Activated CD4-positive, alpha-beta T cell treated with anti-CD3 and anti-CD28 coated beads, Interleukin-2, amount 50 U/mL, for 48 hours (primary cell): ENCODE measurements at regions not wholly inside any gene's neighbourhood (a gene's known extent, or its start where the extent isn't known, plus 50 kb on each side); places are given as distances from the start of the nearest gene placed in this dataset.

Experiments used
- DNase-seq, 2 experiments: peaks; one replicate each; pipeline ENCODE4 v3.0.0-alpha.2; 2020

DNA sequence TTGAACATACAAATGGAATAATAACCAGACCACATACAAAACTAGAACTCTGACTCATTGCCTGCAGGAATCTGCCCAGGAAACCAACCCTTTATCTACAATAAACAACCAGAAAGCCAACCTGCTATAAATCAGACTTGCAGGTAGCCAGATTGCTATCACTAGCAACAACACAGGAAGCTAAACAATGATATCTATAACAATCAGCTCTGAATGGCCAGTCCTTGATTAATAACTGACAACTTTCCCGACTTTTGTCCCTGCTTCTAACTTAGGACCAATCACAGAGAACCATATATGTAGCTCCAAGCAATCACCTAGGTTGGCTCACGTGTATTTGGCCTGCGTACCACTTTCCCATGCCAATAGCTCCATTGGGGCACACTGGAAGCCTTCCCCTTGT lies 470.8 kb downstream of the RIT2 start:
- DNase-seq: no peak

DNA sequence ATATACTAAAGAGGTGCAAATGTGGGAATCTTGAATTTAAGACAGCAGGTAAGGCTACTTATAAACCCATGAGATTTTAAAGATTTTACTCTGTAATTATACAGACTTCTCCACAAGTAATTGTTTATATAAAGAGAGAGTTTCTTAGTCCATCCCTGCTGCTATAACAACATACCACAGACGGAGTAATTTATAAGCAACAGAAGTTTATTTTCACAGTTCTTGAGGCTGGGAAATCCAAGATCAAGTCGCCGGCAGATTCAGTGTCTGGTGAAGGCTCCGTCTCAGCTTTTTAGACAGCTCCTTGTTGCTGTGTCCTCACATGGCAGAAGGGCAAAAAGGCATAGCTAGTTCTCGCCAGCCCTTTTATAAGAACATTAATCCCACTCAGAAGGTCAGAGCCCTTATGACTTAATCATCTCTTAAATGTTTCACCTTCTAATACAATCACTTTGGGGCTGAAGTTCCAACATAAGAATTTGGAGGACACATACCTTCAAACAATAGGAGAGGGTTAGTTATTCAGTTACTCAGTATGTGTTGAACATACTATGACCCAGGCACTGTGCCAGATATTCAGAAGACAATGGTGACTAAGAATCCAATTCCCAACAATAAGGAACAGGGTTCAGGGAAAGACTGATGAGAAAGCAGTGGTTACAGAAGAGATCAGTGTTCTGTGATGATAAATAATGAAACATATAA lies 466.0 kb downstream of the RIT2 start:
- DNase-seq: no peak

DNA sequence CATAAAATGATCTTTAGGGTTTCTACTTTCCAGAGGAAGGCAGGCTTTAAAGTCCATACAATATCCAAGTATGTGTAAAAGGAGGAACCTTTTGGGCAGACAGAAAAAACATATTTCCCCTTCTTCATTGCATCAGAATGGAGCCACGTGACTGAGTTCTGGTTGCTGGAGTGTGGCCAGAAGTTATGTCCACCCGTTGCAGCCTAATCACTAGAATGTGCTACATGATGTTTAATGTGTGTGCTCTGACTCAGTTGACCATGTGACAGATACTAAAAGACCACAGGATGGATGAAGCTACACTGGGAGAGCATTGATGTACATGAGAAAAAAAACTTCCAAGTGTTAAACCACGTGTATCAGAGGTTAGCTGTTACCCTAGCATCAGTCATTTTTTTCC lies 460.9 kb downstream of the RIT2 start:
- DNase-seq: no peak

DNA sequence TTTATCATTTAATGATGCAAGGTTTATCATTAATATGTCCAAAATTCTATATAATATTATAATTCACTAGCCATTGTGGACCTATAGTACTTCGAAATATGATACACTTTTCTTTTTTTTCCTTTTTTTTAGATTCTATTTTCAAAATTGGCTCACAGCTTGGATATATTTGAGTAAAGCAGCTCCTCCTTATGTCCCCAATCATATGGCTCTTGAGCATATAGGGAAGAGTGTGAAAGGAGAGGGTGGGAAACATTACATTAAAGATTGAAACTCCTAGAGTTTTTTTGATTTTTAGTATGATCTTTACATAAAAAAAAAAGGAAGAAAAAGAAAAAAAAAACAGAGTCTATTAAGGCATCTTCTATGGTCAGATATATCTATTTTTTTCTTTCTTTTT lies 457.9 kb downstream of the RIT2 start:
- DNase-seq: no peak

DNA sequence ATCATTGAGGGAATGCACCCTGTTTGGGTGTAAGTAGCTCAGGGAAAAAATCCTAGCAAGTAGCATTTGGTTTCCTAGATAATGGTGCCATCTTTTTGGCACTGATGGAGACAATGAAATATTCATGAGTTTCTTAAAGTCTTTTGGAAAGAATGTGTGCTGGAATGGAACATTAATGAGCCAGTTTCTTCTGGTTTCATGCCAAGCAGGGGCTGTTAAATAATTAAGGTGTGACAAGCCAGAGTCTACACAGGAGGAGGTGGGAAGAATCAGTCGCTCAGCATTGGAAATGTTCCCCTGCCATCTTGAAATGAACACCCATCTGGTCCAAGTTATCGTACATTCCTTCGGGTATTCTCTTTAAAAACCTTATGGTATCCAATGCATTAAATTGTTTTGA lies 457.3 kb downstream of the RIT2 start:
- no peak for DNase-seq

DNA sequence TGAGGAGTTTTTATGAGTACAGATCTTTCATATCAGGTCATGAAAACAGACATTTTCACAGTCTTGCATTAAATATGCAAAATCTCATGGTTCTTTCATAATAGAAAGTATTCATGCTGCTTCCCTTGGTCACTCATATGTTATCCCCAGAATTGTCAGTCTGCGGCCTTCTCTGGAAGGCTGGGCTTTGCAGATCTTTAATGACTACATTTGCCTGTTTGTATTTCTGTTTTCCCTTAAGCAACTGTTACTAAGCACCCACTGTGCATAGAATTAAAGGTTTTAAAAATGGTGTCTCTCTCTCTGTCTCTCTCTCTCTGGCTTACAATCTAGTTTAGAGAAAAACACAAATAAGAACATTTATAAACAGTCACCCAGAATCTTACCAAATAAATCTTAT lies 456.3 kb downstream of the RIT2 start:
- no peak for DNase-seq

DNA sequence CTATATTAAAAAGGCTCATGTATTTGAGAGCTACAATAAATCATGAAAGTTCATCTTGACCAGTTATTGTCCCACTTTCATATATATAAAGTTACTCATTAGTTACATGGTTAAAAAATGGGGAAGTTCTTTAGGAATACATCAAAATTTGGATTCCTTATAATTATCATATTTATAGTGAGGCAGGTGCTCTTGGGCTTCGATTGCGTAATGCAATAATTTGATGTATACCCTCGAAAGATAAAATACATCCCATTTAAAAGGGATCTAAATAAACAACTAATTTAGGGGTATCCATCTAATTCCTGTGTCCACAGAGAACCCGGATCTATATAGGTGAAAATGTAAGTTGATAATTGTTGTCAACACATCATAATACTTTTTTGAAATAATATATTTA lies 444.6 kb downstream of the RIT2 start:
- no peak for DNase-seq

DNA sequence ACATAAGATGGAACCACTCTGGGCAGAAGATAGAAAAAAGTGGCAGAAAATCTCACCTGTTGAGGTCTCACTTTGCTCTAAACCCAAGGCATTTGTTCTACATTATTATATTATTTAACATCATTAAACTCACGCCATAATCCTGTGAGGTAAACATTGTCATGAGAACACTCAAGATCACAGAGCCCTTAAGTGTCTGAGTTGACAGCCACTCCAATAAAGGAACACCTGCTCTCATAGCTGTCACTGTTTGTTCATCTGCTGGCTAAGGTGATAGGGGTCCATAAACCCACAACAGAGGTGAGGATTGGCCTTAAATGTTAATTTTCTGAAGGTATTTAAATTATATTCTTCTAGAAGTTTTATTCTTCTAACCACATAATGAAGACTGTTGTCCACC lies 439.7 kb downstream of the RIT2 start:
- DNase-seq: no peak

DNA sequence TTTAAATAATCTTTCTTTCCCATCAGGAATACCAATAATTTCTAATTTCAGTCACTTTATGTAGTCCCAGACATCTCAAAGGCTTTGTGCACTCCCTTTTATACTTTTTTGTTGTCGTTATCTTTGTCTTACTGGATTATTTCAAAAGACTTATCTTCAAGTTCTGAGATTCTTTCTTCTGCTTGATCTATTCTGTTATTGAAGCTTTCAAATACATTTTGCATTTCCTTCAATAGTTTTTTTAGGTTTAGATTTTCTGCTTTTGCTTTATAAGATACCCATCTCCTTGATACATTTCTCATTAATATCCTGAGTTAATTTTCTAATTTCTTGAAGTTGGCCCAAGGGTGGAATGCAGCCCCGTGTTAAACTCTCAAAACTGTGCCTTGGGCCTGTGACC lies 432.4 kb downstream of the RIT2 start:
- no peak for DNase-seq

DNA sequence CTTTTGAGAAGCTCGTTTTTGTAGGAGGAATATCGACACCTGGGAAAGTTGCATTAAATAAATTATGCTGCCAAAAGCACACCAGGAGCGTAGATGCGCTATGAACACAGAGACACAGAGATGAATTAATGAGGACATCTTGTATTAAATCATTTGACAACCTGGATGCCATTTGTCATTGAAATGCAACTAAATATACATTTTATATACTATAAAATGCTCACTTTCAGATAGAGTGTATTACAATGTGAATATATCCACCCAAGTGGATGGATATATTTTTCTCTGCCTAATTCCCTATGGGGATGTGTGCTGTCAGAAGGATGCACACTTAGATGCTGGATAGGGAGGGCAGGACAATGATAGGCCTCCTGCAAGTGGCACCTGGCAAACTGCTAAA lies 426.2 kb downstream of the RIT2 start:
- DNase-seq: no peak
